Activated CD4-positive, alpha-beta T cell treated with anti-CD3 and anti-CD28 coated beads, Interleukin-2, amount 50 U/mL, for 48 hours (primary cell): ENCODE measurements at regions not wholly inside any gene's neighbourhood (a gene's known extent, or its start where the extent isn't known, plus 50 kb on each side); places are given as distances from the start of the nearest gene placed in this dataset.

Experiments used
- DNase-seq, 2 experiments: peaks; one replicate each; pipeline ENCODE4 v3.0.0-alpha.2; 2020

DNA sequence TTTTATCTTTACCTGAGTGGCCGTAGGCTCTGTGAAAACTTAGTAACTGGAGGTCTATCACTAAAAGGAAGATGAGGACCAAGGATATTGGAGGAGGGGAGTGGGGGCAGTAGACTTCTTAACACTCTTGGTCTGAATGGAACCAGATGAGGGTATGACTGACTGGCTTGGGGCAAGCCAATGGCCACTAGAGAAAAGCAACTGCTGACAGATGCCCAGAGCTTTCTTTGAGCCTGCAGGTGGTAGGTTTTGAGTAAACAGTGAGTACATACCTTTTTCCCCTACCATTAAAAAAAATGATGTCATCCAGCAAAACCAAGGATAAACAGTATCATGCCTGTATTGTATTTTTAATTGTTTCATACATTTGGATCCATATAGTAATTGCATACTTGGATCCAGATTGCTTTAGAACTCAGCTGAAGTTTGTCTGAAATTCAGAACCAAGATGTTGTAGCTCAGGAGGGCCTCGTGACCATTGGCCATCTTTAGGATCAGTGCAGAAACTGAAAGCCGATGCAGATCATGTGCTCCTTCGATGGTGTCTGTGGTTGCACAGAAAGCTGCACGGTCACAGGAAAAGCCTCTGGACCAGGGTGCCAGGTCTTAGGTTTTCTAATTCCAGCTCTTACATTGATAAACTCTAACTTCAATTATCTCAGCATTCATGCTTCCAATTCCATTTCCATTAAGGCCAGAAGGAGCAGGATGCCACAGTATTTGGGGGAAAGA, 131.0 kb downstream of the PDGFRA start:
- no peak for DNase-seq

- no peak for DNase-seq
Measured at GRCh38 chr4:54363037-54363436, 133.9 kb downstream of the PDGFRA start.

DNA sequence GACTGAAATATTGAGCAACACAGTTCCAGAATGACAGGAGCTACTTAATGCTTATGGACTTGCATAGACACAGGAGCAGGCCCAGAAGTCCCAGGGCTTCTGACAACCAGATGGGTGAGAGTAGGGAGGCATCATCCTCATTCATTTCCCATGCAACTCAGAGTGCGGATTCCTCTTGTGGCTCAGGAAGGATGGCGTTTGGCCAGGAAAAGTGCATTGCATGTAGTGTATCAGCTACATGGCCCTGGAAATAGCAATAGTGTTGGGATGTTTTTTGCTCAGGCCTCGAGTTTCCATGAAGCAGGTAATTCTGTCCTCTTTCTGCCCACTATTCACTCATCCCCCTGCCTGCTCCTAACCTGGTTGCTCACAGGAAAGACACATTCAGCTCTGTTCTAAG, 136.6 kb downstream of the PDGFRA start:
- DNase-seq, result no peak

DNA sequence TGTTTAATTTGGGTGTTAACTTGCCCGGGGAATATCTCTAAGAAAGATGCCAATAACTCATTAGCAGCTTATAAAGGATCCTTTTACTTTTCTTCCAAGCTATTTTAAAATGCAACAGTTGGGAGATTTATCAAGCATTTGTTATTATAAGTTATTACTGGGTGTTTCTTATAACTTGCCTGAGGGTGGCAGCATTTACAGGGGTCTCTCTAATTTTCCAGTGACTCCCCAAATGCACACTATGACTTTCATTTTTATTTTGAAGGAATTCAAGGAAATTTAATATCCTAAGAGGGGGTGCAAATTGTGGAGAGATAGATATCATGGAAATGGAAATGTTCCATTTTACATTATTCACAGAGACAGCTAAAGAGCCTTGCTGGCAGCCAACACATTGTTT, 138.0 kb downstream of the PDGFRA start:
- DNase-seq, result no peak

GRCh38 chr4:54368281-54369265, 139.5 kb downstream of the PDGFRA start:
- DNase-seq, result no peak

DNA sequence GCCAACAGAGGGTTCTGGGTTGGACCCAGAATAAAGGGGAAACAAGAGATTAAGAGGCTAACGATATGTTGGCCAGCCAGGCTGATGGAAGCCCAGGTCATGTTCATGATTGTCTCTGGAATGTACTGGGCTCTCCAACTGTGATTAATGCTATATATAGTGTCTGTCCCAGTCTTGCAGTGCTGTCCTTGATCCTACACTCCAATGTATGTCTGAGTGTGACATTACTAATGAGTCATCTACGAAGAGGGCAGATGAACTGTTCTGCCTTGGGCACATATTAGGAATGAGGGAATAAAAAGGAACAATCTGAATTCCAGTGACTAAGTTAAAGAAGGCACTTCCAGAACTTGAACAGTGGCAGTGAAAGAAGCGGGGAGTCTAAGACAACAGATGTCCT, 142.1 kb downstream of the PDGFRA start:
- no peak for DNase-seq

DNA sequence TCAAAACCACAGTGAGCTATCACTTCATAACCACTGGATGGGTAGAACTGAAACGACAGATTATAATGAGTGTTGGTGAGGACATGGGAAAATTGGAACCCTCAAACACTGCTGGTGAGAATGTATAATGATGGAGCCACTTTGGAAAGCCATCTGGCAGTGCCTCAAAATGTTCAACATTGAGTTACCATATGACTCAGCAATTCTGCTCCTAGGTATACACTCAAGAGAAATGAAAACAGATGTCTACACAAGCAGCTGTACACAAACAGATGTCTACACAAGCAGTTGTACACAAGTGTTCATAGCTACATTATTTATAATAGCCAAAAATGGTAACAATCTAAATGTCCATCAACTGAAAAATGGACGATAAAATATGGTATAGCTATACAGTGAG, 143.9 kb downstream of the PDGFRA start:
- DNase-seq, result no peak

DNA sequence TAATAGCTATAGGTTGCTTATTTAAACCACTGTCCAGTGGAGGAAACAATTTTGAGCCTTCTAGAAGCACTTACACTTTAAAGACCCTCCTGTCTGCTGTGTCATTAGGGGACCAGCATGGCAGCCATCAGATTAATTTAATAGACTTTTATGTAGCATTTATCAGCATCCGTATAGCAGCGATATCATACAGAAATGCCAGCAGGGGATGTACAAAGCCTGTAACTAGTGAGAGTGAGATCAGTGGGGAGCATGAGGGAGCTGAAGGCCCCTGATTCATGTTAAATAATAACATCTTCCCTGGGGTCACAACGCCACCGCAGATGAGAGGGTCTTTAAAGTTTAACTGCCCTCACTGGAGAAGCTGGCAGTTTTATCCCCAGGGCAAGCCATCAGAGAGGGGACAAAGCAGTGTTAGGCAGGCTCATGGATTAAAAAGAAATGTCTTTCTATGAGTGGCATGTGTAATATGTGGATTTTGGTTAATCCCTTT, 144.7 kb downstream of the PDGFRA start:
- DNase-seq, result no peak

DNA sequence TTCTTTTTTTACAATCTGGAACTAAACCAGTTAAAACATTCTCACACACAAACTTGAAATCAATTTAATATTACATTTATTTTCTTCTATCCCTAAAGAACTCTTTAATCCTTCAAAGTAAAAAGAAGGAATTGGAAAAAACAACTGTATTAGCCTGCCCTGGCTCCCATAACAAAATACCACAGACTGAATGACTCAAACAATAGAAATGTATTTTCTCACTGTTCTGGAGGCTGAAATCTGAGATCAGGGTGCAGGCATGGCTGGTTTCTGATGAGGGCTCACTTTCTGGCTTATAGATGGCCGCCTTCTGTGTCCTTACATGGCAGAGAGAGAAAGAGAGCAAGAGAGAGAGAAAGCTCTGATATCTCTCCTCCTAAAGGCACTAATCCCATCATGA, 149.4 kb downstream of the PDGFRA start:
- DNase-seq, result no peak

DNA sequence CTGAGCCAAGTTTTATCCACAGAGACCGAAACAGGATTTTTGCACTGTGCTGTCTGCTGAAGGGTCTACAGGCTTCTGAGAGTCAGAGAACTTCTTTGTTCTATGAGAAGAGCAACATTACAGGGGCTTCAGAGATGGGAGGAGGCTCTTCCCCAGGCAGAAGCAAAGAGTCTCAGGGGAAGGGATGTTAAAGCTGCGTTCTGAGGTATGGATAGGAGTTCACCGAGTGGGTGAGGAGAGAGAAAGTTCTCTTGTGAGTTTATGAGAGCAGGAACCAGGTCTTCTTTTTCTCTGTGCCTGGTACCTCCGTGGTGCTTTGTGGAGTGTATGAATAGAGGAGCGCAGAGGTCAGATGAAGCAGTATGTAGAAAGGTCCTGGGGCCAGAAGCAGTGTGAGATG, 155.1 kb downstream of the PDGFRA start:
- no peak for DNase-seq

DNA sequence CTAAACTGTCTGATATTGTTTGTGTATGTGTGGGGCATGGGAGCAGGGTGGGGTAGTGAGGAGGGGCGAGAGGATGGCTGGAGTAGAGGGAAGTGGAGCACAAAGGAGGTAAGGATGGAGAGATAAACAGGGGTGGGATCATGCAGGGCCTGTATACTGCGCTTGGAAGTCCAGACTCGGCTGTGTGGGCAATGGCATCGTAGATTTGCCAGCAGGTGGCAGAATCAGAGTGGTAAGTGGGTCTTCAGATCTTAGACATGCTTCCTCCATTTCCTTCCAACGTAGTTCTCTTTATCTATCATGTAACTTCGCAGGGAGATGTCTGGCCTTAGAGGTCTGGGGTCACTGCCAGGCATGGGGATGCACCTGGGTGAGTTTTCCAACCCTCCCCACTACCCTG, 155.5 kb downstream of the PDGFRA start:
- DNase-seq, result peak; percentile 2 to 11

DNA sequence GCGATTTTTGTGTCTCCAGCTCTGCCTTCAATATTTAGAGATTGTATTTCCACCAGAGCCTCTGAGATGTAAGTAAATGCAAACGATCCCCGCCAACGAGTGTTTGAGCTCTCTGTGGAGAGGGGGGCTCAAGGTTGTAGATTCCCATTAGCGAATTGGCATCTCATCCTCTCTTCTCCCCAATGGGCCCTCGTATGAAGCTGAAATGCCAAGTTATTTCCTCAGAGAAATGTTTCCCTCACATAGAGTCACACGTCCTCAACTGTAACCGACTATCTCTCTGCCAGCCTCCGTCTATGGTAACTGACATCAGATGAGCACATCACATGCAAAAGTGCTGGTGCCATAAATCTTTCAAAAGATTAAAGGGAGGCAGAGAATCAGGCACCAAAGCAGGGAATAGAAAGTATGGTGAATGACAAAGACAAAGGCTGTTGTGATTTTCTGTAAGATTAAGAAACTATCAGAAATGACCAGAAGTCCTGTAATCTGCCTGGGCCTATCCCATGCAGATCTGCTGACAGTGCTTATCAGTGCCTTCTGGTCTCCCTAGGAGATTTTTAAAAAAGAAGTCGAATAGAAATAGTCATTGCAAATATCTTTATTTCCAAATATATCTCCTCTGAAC, 157.1 kb downstream of the PDGFRA start:
- DNase-seq, result no peak

GRCh38 chr4:54386693-54387092, 157.6 kb downstream of the PDGFRA start:
- no peak for DNase-seq

GRCh38 chr4:54390670-54391069, 161.6 kb downstream of the PDGFRA start:
- DNase-seq, result no peak

- no peak for DNase-seq
Measured at GRCh38 chr4:54391104-54391503, 162.0 kb downstream of the PDGFRA start.

DNA sequence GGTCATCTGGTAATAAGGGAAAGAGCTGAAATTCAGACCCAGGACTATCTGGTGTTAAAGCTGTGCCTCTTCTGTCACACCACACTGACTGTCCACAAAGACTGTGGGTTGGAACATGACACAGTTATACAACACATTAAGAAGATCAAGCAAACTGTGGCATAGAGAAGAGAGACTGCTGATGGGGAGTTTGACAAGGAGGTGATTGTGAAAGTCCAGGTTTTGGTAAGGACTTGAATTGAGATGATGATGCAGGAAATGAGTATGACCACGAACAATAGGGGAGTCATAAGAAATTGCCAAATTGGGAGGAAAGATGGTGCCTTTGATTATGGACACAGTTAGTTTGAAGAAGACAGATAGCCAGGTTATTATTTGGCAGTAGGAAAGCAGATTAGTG, 163.4 kb downstream of the PDGFRA start:
- no peak for DNase-seq

- DNase-seq, result no peak
Measured at GRCh38 chr4:54393243-54393642, 164.2 kb downstream of the PDGFRA start.

DNA sequence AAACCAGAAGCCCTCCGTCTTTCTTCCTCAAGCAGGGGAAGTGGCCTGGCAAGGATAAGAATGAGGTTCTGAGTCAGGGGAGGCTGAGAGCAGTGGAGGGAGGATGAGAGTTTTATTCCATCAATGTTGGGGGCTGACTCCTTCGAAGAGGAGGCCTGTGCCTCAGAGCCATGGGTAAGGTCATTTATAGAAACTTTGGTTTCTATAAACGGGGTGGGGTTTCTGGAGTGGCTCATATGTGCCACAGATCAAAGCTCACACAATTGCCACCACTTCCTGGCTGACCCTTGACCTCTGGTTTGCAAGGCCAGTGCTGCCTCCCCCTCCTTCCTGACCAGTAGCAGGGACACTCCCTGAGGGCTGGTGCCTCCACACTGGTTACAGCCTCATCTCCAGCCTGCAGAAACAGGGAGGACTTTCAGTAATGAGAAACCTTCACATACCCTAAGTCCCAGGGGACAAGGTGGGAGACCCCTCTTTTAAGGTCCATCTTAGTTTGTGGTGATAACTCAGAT, 166.0 kb downstream of the PDGFRA start:
- DNase-seq, result no peak

- no peak for DNase-seq
Measured at GRCh38 chr4:54400188-54400587, 171.1 kb downstream of the PDGFRA start.

- DNase-seq, result no peak
Measured at GRCh38 chr4:54400802-54401201, 171.7 kb downstream of the PDGFRA start.

DNA sequence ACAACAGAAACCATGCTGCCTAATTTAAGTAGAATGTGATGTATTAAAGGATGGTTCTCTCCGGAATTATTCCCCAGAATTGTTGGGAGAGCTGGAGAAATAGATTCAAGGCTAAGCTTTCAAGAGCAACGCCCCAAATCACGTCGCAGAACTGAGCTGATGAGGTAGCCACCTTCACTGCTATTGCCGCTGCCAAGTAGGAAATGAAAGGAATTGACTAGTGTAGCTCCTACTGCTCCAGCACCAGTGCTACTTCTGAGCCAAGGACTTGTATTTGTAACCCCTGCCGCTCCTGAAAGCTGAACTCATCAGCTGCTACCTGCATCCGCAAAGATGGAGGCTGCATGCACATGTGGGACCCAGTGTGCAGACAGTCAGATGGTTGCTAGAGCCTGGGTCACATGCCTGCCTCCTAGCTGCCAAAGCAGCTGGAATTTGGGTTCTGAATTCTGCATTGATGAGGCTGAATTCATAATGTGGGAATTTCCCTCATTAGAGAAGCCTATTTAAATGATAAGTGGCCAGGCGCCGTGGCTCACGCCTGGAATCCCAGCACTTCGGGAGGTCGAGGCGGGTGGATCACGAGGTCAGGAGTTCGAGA, 173.9 kb downstream of the PDGFRA start:
- DNase-seq, result no peak

DNA sequence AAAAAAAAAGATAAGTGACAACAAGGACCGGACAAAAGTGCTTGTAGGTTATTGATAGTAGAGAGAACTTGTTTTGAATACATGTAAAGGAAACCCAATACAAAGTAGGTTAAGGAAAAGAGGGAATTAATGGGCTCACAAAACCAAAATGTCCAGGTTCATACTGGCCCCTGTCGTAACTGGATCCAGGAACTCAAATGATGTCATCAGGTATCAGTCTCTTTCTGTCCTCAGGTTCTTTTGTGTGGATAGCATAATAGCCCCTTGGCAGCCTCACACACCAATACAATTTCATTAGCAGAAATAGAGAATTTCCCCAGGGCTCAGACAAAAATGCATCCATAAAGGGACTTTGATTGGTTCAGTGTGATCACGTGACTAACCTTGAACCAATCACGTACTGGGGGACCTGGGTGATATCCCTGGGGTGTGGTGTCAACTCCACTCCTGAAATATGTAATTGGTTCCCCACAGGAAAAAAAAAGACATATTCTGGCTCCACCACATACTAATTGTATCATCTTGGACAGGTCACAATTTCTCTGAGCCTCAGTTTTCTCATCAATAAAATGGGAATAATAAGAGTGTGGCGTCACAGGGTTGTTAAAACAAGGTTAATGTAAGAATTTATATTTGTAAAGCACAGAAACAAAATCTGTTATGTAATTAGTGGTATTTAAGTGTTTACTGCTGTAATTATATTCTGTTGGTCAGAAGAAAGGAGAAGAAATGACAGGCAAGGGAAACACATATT, 174.8 kb downstream of the PDGFRA start:
- no peak for DNase-seq
